ENCODE measurements at regions not wholly inside any gene's neighbourhood (a gene's known extent, or its start where the extent isn't known, plus 50 kb on each side); places are given as distances from the start of the nearest gene placed in this dataset.

- TF ChIP-seq, protein P1, sequence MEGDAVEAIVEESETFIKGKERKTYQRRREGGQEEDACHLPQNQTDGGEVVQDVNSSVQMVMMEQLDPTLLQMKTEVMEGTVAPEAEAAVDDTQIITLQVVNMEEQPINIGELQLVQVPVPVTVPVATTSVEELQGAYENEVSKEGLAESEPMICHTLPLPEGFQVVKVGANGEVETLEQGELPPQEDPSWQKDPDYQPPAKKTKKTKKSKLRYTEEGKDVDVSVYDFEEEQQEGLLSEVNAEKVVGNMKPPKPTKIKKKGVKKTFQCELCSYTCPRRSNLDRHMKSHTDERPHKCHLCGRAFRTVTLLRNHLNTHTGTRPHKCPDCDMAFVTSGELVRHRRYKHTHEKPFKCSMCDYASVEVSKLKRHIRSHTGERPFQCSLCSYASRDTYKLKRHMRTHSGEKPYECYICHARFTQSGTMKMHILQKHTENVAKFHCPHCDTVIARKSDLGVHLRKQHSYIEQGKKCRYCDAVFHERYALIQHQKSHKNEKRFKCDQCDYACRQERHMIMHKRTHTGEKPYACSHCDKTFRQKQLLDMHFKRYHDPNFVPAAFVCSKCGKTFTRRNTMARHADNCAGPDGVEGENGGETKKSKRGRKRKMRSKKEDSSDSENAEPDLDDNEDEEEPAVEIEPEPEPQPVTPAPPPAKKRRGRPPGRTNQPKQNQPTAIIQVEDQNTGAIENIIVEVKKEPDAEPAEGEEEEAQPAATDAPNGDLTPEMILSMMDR (IDR thresholded peaks at IDR 0.05) = no peak
- TF ChIP-seq EP300 (IDR thresholded peaks at IDR 0.05) (no peak), POLR2A (IDR thresholded peaks at IDR 0.05) (no peak)
Observed at GRCh38 chr3:20388971-20389370, 203.0 kb upstream of the SGO1 start.
